ENCODE measurements at regions not wholly inside any gene's neighbourhood (a gene's known extent, or its start where the extent isn't known, plus 50 kb on each side); places are given as distances from the start of the nearest gene placed in this dataset.

DNA sequence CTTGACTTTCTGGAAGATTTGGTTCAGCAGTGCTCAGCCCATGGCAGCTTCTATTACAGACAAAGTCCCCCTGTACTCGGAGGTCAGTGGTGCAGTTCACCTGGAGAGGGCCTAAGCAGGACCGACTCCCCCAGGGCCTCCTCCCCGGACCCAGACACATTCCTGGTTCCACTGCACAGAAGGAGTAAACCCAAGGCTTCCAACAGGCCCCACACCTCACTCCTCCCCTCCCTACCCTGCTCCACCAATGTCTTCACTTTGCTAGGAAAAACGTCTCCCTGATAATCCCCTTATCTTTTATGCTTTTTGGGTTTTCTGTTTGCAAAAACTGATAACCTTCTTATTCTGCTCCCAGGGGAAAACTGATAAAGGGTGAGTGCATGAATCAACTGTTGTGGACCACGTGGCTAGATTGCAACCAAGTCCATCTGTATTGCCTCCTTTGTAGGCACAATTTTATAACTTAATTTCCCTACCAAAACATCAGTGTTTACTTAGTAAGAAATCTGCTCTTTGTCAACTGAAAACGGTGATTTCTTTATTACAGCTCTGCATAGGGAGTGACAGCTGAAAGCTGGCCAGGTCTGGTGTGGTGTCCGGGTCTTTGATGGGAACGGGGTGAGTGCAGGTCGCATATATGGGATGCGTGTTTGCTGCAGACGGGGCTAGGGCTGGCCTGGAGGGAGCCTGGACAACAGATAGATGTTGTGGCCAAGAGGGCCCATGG is 202.5 kb downstream of the GLI2 start:
- TF ChIP-seq POLR2A (IDR thresholded peaks at IDR 0.05), result no peak
- TF ChIP-seq, protein P1, sequence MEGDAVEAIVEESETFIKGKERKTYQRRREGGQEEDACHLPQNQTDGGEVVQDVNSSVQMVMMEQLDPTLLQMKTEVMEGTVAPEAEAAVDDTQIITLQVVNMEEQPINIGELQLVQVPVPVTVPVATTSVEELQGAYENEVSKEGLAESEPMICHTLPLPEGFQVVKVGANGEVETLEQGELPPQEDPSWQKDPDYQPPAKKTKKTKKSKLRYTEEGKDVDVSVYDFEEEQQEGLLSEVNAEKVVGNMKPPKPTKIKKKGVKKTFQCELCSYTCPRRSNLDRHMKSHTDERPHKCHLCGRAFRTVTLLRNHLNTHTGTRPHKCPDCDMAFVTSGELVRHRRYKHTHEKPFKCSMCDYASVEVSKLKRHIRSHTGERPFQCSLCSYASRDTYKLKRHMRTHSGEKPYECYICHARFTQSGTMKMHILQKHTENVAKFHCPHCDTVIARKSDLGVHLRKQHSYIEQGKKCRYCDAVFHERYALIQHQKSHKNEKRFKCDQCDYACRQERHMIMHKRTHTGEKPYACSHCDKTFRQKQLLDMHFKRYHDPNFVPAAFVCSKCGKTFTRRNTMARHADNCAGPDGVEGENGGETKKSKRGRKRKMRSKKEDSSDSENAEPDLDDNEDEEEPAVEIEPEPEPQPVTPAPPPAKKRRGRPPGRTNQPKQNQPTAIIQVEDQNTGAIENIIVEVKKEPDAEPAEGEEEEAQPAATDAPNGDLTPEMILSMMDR (IDR thresholded peaks at IDR 0.05), result no peak

Measured in ovary (tissue), 3 donors.